Uterus (tissue), 3 donors: ENCODE measurements at regions not wholly inside any gene's neighbourhood (a gene's known extent, or its start where the extent isn't known, plus 50 kb on each side); places are given as distances from the start of the nearest gene placed in this dataset.
A peak's percentile ranks its signal among the peaks of the same experiment; 100 is the strongest.

Experiments
- DNase-seq, 2 donors: peaks; one replicate each; pipeline ENCODE4 v3.0.0-alpha.2; 2019 to 2020
- H3K27ac ChIP-seq, 2 donors: fragments of 200-600 bp; sonication (generic); 1 replicate in 1 of 2; 2 replicates in 1 of 2; pipeline ENCODE4 v1.5.1; 2016 to 2018
- H3K27me3 ChIP-seq, 2 donors: fragments of 200-600 bp; sonication (generic); one replicate each; pipeline ENCODE4 v1.5.1; 2018 to 2019; ENCODE audit warnings: control low read depth in 1 of 2
- H3K36me3 ChIP-seq, 2 donors: fragments of 200-600 bp; sonication (generic); one replicate each; pipeline ENCODE4 v1.5.1; 2019; ENCODE audit warnings: control low read depth in 1 of 2
- H3K4me1 ChIP-seq, 2 donors: fragments of 200-600 bp; sonication (generic); one replicate each; pipeline ENCODE4 v1.5.1; 2018 to 2019; ENCODE audit warnings: control low read depth in 1 of 2
- H3K4me3 ChIP-seq, 2 donors: fragments of 200-600 bp; sonication (generic); 1 replicate in 1 of 2; 2 replicates in 1 of 2; pipeline ENCODE4 v1.5.1; 2018 to 2019; ENCODE audit warnings: mild to moderate bottlenecking in 1 of 2
- H3K9me3 ChIP-seq, 2 donors: fragments of 200-600 bp; sonication (generic); one replicate each; pipeline ENCODE4 v1.5.1; 2019; ENCODE audit warnings: control low read depth in 1 of 2
- POLR2A ChIP-seq, 2 donors: fragments of 450-650 bp; IDR thresholded peaks; one replicate each; pipeline ENCODE4 v1.6.1; 2016; ENCODE audit warnings: antibody characterized with exemption in 2 of 2, mild to moderate bottlenecking in 1 of 2, moderate library complexity in 1 of 2
- intact Hi-C: fragments of 100-400 bp; cut with DNase I; formaldehyde crosslinking; loops from one replicate; pipeline ENCODE4 v1.15.1; 2023; ENCODE audit warnings: low total_unique reads
- TF ChIP-seq, protein P1 (sequence below), 4 experiments: fragments of 200-600 bp in 2 of 4; fragments of 450-650 bp in 2 of 4; sonication (generic) in 2 of 4; IDR thresholded peaks; one replicate each; pipeline ENCODE4 v1.5.1; 2016 to 2019; ENCODE audit warnings: antibody characterized with exemption in 4 of 4, mild to moderate bottlenecking in 2 of 4, moderate library complexity in 1 of 4
- donor health status: DM: yes; HTN: yes; CAD: no.

DNA sequence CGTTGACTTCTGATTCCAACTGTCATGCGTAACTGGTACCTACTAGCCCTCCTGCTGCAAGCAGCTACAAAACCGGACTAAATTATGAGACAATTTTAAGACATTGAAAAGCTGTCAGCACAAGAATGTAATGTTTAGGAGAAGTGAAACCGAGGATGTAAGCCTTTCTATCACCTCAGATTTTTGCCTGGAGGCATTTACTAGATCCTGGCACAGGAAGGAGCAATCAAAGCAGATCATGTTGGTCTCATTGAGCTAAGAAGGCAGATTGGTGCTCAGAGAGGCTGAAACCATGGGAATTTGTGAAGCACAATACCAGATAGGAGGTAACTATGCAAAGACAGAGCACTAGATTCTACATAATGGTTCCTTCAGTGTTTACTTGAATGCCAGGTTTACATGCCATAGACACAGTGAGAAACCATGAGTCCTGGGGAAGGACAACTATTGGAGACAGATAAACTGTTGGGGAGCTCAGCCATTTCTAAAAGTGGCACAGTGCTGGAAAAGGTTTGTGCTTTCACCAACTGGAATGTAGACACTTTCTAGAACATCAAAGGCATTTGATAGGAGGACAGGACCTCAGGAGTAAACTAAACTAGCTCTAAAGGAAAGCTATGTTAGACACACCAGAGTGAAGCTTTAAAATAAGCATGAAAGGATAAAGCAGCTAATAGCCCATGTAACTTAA lies 179.4 kb downstream of the LYPLAL1 start:
- Histone ChIP-seq H3K27ac (no peak overlapping the region), H3K36me3 (no peaks in the 10 kb centered on the region), H3K4me1 (peaks cover 0 to 13% of the 10 kb centered on the region in 2 donors), H3K27me3 (no peaks in the 10 kb centered on the region), H3K9me3 (no peaks in the 10 kb centered on the region), H3K4me3 (no peak overlapping the region)
- TF ChIP-seq, protein P1, sequence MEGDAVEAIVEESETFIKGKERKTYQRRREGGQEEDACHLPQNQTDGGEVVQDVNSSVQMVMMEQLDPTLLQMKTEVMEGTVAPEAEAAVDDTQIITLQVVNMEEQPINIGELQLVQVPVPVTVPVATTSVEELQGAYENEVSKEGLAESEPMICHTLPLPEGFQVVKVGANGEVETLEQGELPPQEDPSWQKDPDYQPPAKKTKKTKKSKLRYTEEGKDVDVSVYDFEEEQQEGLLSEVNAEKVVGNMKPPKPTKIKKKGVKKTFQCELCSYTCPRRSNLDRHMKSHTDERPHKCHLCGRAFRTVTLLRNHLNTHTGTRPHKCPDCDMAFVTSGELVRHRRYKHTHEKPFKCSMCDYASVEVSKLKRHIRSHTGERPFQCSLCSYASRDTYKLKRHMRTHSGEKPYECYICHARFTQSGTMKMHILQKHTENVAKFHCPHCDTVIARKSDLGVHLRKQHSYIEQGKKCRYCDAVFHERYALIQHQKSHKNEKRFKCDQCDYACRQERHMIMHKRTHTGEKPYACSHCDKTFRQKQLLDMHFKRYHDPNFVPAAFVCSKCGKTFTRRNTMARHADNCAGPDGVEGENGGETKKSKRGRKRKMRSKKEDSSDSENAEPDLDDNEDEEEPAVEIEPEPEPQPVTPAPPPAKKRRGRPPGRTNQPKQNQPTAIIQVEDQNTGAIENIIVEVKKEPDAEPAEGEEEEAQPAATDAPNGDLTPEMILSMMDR (IDR thresholded peaks at IDR 0.05): no peak
- no peak for TF ChIP-seq POLR2A (IDR thresholded peaks at IDR 0.05)
- no peak for DNase-seq
- intact Hi-C loops: no loop called here

DNA sequence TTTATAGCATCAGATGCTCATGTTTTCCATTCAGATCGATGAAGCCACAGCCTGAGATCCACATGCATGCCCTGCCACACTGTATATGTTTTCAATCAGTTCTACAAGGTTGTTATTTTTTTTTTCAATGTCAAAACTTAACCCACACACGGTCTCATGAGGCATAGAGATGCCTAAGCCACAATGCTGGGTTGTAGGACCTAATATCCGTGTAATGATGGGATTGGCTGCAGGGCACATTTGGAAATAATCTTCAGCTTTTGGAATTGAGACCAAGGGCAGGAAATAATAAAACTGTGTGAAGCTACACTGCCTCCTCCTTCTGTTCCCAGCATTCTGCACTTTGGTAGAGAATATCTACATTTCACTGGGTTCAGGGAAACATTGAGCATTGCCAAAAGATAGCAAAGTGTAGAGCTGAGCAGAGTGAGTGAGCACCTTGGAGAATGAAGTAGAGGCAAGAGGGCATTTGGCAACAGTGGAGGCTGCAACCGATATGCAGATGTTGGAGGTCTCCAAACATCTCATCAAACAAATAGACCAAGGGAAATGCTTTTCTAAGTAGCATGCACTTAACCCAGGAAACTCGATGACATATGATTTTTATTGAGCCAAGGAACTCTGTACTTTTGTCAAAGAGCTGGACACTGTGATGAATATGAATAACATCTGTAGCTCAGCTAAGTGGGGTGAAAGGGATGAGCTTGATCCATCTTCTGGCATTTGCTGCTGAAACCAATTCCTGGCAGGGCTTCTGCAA lies 176.7 kb downstream of the LYPLAL1 start:
- no peaks in the 10 kb centered on the region for H3K9me3 ChIP-seq
- H3K27me3 ChIP-seq: no peaks in the 10 kb centered on the region
- no peak for DNase-seq
- no peaks in the 10 kb centered on the region for H3K36me3 ChIP-seq
- intact Hi-C loops: no loop called here
- no peak overlapping the region for H3K4me3 ChIP-seq
- peaks cover 0 to 13% of the 10 kb centered on the region in 2 donors for H3K4me1 ChIP-seq
- no peak overlapping the region for H3K27ac ChIP-seq
- no peak for TF ChIP-seq POLR2A (IDR thresholded peaks at IDR 0.05)
- TF ChIP-seq, protein P1 (IDR thresholded peaks at IDR 0.05): no peak

DNA sequence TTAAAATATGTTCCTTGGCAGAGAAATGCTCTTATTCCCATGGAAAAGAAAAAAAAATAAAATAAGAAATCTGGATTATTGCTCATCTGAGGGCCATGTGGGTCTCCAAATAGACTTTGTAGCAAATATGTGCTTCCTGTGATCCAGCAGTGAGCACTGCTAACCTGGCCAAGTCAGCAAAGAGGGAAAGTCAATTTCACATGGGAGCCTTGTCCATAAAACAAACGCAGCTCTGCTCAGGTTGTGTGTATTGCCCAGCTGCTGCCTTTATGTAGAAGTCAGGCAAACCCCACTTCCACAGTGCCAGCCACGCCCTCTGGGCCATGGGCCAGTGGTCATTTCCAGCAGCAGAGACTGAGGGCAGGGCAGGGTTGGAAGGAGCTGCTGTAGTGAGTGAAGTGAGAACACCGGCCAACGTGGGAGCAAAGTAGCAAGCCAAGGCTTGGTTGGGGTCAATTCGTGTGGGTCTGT lies 174.3 kb downstream of the LYPLAL1 start:
- no peak for TF ChIP-seq POLR2A (IDR thresholded peaks at IDR 0.05)
- TF ChIP-seq, protein P1 (IDR thresholded peaks at IDR 0.05): no peak
- Histone ChIP-seq H3K4me1 (peaks cover 0 to 13% of the 10 kb centered on the region in 2 donors), H3K4me3 (no peak overlapping the region), H3K9me3 (no peaks in the 10 kb centered on the region), H3K36me3 (no peaks in the 10 kb centered on the region), H3K27me3 (no peaks in the 10 kb centered on the region), H3K27ac (peak overlapping the region; percentile 48 to 59)
- DNase-seq: peak; percentile 30 to 49
- intact Hi-C loops: no loop called here

DNA sequence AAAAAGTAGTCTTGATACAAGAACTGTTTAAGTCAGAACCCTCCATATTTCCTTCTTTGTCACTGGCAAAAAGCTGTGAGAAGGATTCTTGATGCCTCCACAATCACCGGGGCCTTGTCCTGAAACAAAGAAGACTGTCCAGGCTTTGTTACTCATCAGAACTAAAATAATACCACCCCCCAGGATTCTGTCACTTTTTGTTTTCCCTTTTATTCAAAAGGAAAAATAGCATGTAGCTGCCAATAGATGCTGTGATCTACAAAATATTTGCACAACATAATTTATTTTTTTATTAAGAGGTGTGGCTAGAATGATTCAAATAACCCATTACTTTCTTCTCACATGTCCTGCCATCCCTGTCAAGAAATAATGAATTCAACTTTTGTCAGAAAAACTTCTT lies 173.7 kb downstream of the LYPLAL1 start:
- Histone ChIP-seq H3K27me3 (no peaks in the 10 kb centered on the region), H3K9me3 (no peaks in the 10 kb centered on the region), H3K27ac (peak overlapping the region in 1 of 2 donors; percentile 59), H3K36me3 (no peaks in the 10 kb centered on the region), H3K4me1 (peaks cover 0 to 13% of the 10 kb centered on the region in 2 donors), H3K4me3 (no peak overlapping the region)
- no peak for TF ChIP-seq POLR2A (IDR thresholded peaks at IDR 0.05)
- TF ChIP-seq, protein P1 (IDR thresholded peaks at IDR 0.05): no peak
- intact Hi-C loops: no loop called here
- DNase-seq: no peak

DNA sequence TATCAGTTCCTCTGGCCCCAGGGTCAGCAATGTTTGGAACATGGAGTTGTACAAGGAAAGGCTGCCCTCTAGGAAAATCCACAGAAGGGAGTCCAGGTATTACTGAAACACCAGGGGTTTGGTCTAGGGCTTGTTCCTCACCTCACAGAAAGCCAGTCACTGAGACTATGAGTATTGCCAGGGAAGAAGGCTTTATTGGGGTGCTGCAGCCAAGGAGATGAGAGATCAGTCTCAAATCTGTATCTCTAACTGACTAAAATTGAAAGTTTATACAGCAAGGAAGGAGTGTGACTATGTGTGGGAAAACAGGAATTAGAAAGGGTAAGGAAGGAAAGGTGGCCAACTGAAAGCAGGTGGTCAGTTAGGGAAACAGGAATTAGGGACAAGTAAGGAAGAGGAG lies 172.3 kb downstream of the LYPLAL1 start:
- DNase-seq: no peak
- Histone ChIP-seq H3K4me1 (peaks cover 0 to 13% of the 10 kb centered on the region in 2 donors), H3K4me3 (no peak overlapping the region), H3K36me3 (no peaks in the 10 kb centered on the region), H3K9me3 (no peaks in the 10 kb centered on the region), H3K27ac (no peak overlapping the region), H3K27me3 (no peaks in the 10 kb centered on the region)
- TF ChIP-seq, protein P1 (IDR thresholded peaks at IDR 0.05): no peak
- no peak for TF ChIP-seq POLR2A (IDR thresholded peaks at IDR 0.05)
- intact Hi-C loops: no loop called here
